ENCODE measurements at regions not wholly inside any gene's neighbourhood (a gene's known extent, or its start where the extent isn't known, plus 50 kb on each side); places are given as distances from the start of the nearest gene placed in this dataset.

DNA sequence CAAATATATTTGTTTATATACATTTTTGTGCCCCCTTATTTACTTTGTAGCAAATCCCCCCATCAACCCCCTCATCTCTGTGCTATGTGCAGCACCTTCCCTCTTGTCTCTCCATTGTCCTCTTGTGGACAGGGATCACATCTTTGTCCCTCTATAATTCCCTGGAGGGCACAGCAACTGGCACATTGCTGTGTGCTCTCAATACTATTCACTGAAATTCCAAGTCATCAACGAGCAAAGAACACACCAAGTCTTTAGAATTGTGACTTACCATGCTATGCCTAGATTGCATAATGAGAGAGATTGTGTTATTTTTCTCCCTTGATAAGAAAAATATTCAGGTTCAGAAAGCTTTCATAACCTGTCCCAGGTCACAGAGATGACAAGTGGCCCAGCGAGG is 54.6 kb upstream of the ACAN start:
- H3K36me3 ChIP-seq = no peaks in the 10 kb centered on the region
- no peaks in the 10 kb centered on the region for H3K9me3 ChIP-seq
- H3K27ac ChIP-seq = no peak overlapping the region
- peaks cover 61% of the 10 kb centered on the region for H3K27me3 ChIP-seq
- H3K4me3 ChIP-seq (ENCODE audit: low read depth in 1 of 2, low read length in 1 of 2) = no peak overlapping the region
- TF ChIP-seq, protein P1, sequence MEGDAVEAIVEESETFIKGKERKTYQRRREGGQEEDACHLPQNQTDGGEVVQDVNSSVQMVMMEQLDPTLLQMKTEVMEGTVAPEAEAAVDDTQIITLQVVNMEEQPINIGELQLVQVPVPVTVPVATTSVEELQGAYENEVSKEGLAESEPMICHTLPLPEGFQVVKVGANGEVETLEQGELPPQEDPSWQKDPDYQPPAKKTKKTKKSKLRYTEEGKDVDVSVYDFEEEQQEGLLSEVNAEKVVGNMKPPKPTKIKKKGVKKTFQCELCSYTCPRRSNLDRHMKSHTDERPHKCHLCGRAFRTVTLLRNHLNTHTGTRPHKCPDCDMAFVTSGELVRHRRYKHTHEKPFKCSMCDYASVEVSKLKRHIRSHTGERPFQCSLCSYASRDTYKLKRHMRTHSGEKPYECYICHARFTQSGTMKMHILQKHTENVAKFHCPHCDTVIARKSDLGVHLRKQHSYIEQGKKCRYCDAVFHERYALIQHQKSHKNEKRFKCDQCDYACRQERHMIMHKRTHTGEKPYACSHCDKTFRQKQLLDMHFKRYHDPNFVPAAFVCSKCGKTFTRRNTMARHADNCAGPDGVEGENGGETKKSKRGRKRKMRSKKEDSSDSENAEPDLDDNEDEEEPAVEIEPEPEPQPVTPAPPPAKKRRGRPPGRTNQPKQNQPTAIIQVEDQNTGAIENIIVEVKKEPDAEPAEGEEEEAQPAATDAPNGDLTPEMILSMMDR (IDR thresholded peaks at IDR 0.05) = no peak
- no peaks in the 10 kb centered on the region for H3K4me1 ChIP-seq (ENCODE audit: control insufficient read depth in 1 of 2, insufficient read depth in 1 of 2, low read depth in 1 of 2, low read length in 1 of 2)

DNA sequence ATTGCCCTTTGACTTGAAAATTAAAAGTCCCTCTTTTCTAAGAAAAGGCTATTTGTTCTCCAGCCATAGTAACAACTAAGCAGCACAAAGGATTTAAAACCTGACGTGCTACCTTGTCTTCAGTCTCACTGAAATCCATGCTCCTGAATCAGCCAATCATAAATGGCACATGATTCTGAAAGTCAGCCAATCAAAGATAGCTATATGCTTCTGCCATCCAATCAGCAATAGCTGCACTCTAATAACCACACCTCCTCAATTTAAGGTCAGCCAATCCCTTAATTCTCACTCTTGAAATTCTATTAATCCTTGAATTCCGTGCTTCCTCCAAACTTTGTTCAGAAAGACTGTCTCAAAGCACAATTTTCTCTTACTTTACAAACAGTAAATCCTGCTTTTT is 53.5 kb upstream of the ACAN start:
- Histone ChIP-seq H3K36me3 (no peaks in the 10 kb centered on the region), H3K27ac (no peak overlapping the region), H3K4me1 (ENCODE audit: control insufficient read depth in 1 of 2, insufficient read depth in 1 of 2, low read depth in 1 of 2, low read length in 1 of 2) (no peaks in the 10 kb centered on the region), H3K9me3 (no peaks in the 10 kb centered on the region), H3K27me3 (peaks cover 64% of the 10 kb centered on the region), H3K4me3 (ENCODE audit: low read depth in 1 of 2, low read length in 1 of 2) (no peak overlapping the region)
- TF ChIP-seq, protein P1 (IDR thresholded peaks at IDR 0.05) = no peak

DNA sequence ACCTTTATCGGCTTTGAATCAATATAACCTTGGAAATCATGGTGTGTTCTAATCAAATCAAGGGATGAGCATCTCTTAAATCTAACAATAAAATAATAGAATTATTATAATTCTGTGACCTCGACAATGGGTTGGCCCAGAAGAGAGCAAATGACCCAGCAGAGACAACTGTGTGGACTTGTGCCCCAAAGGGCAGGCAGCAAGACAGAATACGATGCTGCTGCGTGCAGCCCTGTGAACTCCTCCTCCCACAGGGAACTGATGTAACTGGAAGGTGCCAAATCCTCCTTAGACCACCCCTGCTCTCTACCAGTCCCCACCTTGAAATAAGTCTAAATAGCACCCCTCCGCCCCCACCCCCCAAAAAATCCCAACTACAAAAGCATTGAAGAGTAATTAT is 50.7 kb upstream of the ACAN start:
- Histone ChIP-seq H3K27me3 (peaks cover 50% of the 10 kb centered on the region), H3K36me3 (no peaks in the 10 kb centered on the region), H3K4me3 (ENCODE audit: low read depth in 1 of 2, low read length in 1 of 2) (no peak overlapping the region), H3K9me3 (no peaks in the 10 kb centered on the region), H3K27ac (no peak overlapping the region), H3K4me1 (ENCODE audit: control insufficient read depth in 1 of 2, insufficient read depth in 1 of 2, low read depth in 1 of 2, low read length in 1 of 2) (no peaks in the 10 kb centered on the region)
- TF ChIP-seq, protein P1 (IDR thresholded peaks at IDR 0.05) = no peak

DNA sequence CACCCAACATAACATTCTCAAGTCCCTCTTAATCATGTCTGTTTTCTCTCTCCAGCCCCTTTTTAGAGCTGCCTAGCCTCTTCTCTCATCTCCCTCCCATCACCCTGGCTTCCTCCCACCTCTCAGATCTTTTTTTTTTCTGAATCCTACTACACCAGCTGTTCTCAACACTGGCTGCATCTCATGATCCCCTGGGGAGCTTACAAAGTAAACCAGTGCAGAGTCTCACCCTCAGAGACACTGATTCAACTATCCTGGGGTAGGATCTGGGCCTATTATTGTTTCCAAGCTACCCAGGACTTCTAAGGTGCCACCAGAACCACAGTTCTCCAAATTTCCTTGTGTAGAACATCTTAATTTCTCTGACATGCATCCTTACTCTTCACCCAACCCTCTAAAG is 50.3 kb upstream of the ACAN start:
- H3K27me3 ChIP-seq = peaks cover 50% of the 10 kb centered on the region
- no peaks in the 10 kb centered on the region for H3K9me3 ChIP-seq
- H3K27ac ChIP-seq = no peak overlapping the region
- H3K36me3 ChIP-seq = no peaks in the 10 kb centered on the region
- no peaks in the 10 kb centered on the region for H3K4me1 ChIP-seq (ENCODE audit: control insufficient read depth in 1 of 2, insufficient read depth in 1 of 2, low read depth in 1 of 2, low read length in 1 of 2)
- TF ChIP-seq, protein P1 (IDR thresholded peaks at IDR 0.05) = no peak
- no peak overlapping the region for H3K4me3 ChIP-seq (ENCODE audit: low read depth in 1 of 2, low read length in 1 of 2)

All from neutrophil (primary cell).